ENCODE measurements at regions not wholly inside any gene's neighbourhood (a gene's known extent, or its start where the extent isn't known, plus 50 kb on each side); places are given as distances from the start of the nearest gene placed in this dataset.

- TF ChIP-seq POLR2A (IDR thresholded peaks at IDR 0.05; ENCODE audit: low read depth, low read length) (no peak), POLR2AphosphoS5 (IDR thresholded peaks at IDR 0.05; ENCODE audit: low read depth, low read length) (no peak), TAF1 (IDR thresholded peaks at IDR 0.05; ENCODE audit: borderline replicate concordance, low read depth, low read length) (no peak)
These were observed 361.4 kb upstream of the IL12A start for GRCh38 chr3:159627229-159627628.

All from GM12892 (cell line).